OCI-LY1 (cell line): ENCODE measurements at regions not wholly inside any gene's neighbourhood (a gene's known extent, or its start where the extent isn't known, plus 50 kb on each side); places are given as distances from the start of the nearest gene placed in this dataset.

Experiments
- H2AFZ ChIP-seq: fragments of 200-600 bp; sonication (generic), shearing (Covaris generic); 2 replicates; pipeline ENCODE4 v1.6.0; 2014; ENCODE audit warnings: antibody characterized with exemption, mild to moderate bottlenecking, low read length
- H3F3A ChIP-seq: fragments of 200-600 bp; sonication (generic), shearing (Covaris generic); 2 replicates; pipeline ENCODE4 v1.6.0; 2014; ENCODE audit warnings: mild to moderate bottlenecking, antibody characterized with exemption, low read length, moderate library complexity; ENCODE audit not compliant: insufficient read depth
- H3K27ac ChIP-seq: fragments of 200-600 bp; sonication (generic); 2 replicates; pipeline ENCODE4 v1.5.1; 2014; ENCODE audit warnings: low read length, mixed run types, mild to moderate bottlenecking, low read depth; ENCODE audit not compliant: poor library complexity, severe bottlenecking
- H3K27me3 ChIP-seq: fragments of 200-600 bp; sonication (generic); 2 replicates; pipeline ENCODE4 v1.6.0; 2014; ENCODE audit warnings: antibody characterized with exemption, mild to moderate bottlenecking, low read length, moderate library complexity; ENCODE audit not compliant: insufficient read depth
- H3K36me3 ChIP-seq: fragments of 200-600 bp; sonication (generic); 2 replicates; pipeline ENCODE4 v1.6.1; 2014; ENCODE audit warnings: mild to moderate bottlenecking, antibody characterized with exemption, low read length, moderate library complexity, mixed read lengths; ENCODE audit not compliant: insufficient read depth
- H3K4me1 ChIP-seq: fragments of 200-600 bp; sonication (generic); 2 replicates; pipeline ENCODE4 v1.5.1; 2014; ENCODE audit warnings: mild to moderate bottlenecking, low read length, moderate library complexity; ENCODE audit not compliant: insufficient read depth, severe bottlenecking
- H3K4me2 ChIP-seq: fragments of 200-600 bp; sonication (generic), shearing (Covaris generic); 2 replicates; pipeline ENCODE4 v1.6.1; 2014; ENCODE audit warnings: low read length
- H3K4me3 ChIP-seq: fragments of 200-600 bp; sonication (generic); 2 replicates; pipeline ENCODE4 v1.5.1; 2014; ENCODE audit warnings: low read length, low read depth, mild to moderate bottlenecking, mixed read lengths; ENCODE audit not compliant: poor library complexity, severe bottlenecking
- H3K79me2 ChIP-seq: fragments of 200-600 bp; shearing (Covaris generic); 2 replicates; pipeline ENCODE4 v1.6.1; 2016; ENCODE audit warnings: mixed run types, low read length, mixed read lengths; ENCODE audit not compliant: insufficient read depth
- H3K9ac ChIP-seq: fragments of 200-600 bp; sonication (generic), shearing (Covaris generic); 2 replicates; pipeline ENCODE4 v1.6.1; 2014; ENCODE audit warnings: mild to moderate bottlenecking, low read length, mixed read lengths
- H3K9me2 ChIP-seq: fragments of 200-600 bp; sonication (generic), shearing (Covaris generic); 2 replicates; pipeline ENCODE4 v1.6.1; 2014; ENCODE audit warnings: low read depth, mild to moderate bottlenecking, low read length, mixed read lengths
- H3K9me3 ChIP-seq: fragments of 200-600 bp; shearing (Covaris generic); 2 replicates; pipeline ENCODE4 v1.6.1; 2014; ENCODE audit warnings: low read length, mixed read lengths
- H4K20me1 ChIP-seq: fragments of 200-600 bp; sonication (generic), shearing (Covaris generic); 2 replicates; pipeline ENCODE4 v1.6.0; 2016; ENCODE audit warnings: mild to moderate bottlenecking, low read length; ENCODE audit not compliant: insufficient read depth
- CTCF ChIP-seq: fragments of 200-600 bp; sonication (generic), shearing (Covaris generic); IDR thresholded peaks from 2 replicates; pipeline ENCODE4 v1.5.1; 2017; ENCODE audit warnings: mild to moderate bottlenecking, antibody characterized with exemption, low read length, moderate library complexity, mixed read lengths
- EZH2 ChIP-seq: fragments of 200-600 bp; sonication (generic), shearing (Covaris generic); IDR thresholded peaks from 2 replicates; pipeline ENCODE4 v1.8.0; 2017; ENCODE audit warnings: borderline replicate concordance, mixed run types, mild to moderate bottlenecking, antibody characterized with exemption, low read length, moderate library complexity, mixed read lengths

- H3K27me3 ChIP-seq: peaks cover 9% of the 10 kb centered on the region; the same call in 1 of the 2 replicates
- H3K4me3 ChIP-seq: no peak overlapping the region
- H3K9me2 ChIP-seq: no peaks in the 10 kb centered on the region
- H4K20me1 ChIP-seq: no peaks in the 10 kb centered on the region
- TF ChIP-seq EZH2 (no peak), CTCF (no peak)
- no peak overlapping the region for H3K4me2 ChIP-seq
- H3K9me3 ChIP-seq: no peaks in the 10 kb centered on the region
- no peaks in the 10 kb centered on the region for H3K4me1 ChIP-seq
- H3F3A ChIP-seq: no peaks in the 10 kb centered on the region
- H2AFZ ChIP-seq: no peak overlapping the region
- H3K36me3 ChIP-seq: no peaks in the 10 kb centered on the region
- no peak overlapping the region for H3K27ac ChIP-seq
- no peak overlapping the region for H3K9ac ChIP-seq
- no peaks in the 10 kb centered on the region for H3K79me2 ChIP-seq
Observed at GRCh38 chr13:111610879-111611278, 290.4 kb downstream of the TEX29 start.

- Histone ChIP-seq H3K9me3 (no peaks in the 10 kb centered on the region), H3K4me3 (no peak overlapping the region), H3K79me2 (no peaks in the 10 kb centered on the region), H4K20me1 (no peaks in the 10 kb centered on the region), H3K9ac (no peak overlapping the region), H3K36me3 (no peaks in the 10 kb centered on the region), H2AFZ (no peak overlapping the region), H3K27me3 (peaks cover 9% of the 10 kb centered on the region; the same call in 1 of the 2 replicates), H3K4me1 (no peaks in the 10 kb centered on the region), H3K9me2 (no peaks in the 10 kb centered on the region), H3K4me2 (no peak overlapping the region), H3F3A (no peaks in the 10 kb centered on the region), H3K27ac (no peak overlapping the region)
- TF ChIP-seq EZH2 (no peak), CTCF (no peak)
Observed at GRCh38 chr13:111611651-111612050, 291.2 kb downstream of the TEX29 start.

GRCh38 chr13:111612886-111613285, 292.4 kb downstream of the TEX29 start:
- H3K9me3 ChIP-seq: no peaks in the 10 kb centered on the region
- no peak overlapping the region for H3K27ac ChIP-seq
- H3K9ac ChIP-seq: no peak overlapping the region
- H3K4me3 ChIP-seq: no peak overlapping the region
- H3K36me3 ChIP-seq: no peaks in the 10 kb centered on the region
- no peaks in the 10 kb centered on the region for H3F3A ChIP-seq
- no peaks in the 10 kb centered on the region for H3K4me1 ChIP-seq
- H3K79me2 ChIP-seq: no peaks in the 10 kb centered on the region
- no peak overlapping the region for H2AFZ ChIP-seq
- H4K20me1 ChIP-seq: no peaks in the 10 kb centered on the region
- TF ChIP-seq EZH2 (no peak), CTCF (no peak)
- no peak overlapping the region for H3K4me2 ChIP-seq
- peaks cover 9% of the 10 kb centered on the region; the same call in 1 of the 2 replicates for H3K27me3 ChIP-seq
- no peaks in the 10 kb centered on the region for H3K9me2 ChIP-seq
